NCI-H2081 treated with DMSO at 0.1 percent for 48 hours (cell line): ENCODE measurements at regions not wholly inside any gene's neighbourhood (a gene's known extent, or its start where the extent isn't known, plus 50 kb on each side); places are given as distances from the start of the nearest gene placed in this dataset.
"Not testable (repeated sequence)": the region's sequence is repeated elsewhere in the genome, so short reads cannot be mapped to it uniquely, and the experiment has no call there.

ENCODE experiments used
- DNase-seq: peaks from one replicate; lab custom pipeline; 2025; lab: John Stamatoyannopoulos, UW

GRCh38 chr16:65313936-65314626, 192.2 kb upstream of the CDH11 start:
- DNase-seq = no peak

- no peak for DNase-seq
Measured at GRCh38 chr16:65312795-65313194, 190.9 kb upstream of the CDH11 start.

GRCh38 chr16:65312071-65312470, 190.2 kb upstream of the CDH11 start:
- no peak for DNase-seq

DNA sequence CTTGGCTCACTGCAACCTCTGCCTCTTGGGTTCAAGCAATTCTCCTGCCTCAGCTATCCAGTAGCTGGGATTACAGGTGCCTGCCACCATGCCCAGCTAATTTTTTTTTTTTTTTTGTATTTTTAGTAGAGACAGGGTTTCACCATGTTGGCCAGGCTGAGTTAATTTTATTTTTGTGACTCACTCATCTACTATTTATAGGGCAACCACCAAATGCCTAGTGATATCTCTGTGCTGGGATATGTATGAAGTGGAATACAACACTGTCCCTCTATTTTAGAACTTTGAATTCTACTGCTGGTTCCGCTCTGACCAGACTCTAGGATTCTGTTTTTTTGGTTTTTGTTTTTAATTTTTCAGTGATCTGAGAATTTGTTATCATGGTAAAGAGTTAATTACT, 188.6 kb upstream of the CDH11 start:
- DNase-seq = not testable (repeated sequence)

- DNase-seq = no peak
Measured at GRCh38 chr16:65309354-65309753, 187.5 kb upstream of the CDH11 start.

DNA sequence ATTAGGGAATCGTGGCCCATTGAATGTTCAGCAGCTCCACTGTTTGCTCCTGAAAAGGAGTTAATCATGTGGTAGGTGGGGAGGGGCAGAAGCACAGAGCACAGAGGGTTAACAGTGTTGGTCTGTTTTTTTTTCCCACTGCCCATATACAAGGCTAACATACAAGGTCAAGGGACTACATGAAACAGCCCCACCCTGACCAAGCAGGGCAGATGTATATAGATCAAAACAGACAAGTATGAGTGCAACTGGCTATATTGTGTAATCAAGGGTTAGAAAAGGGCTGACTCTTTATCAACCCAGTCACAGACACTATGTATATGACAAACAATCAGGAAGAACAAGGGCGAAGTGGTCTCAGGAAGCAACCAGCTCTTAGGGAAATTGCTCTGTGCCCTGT, 186.6 kb upstream of the CDH11 start:
- DNase-seq = no peak

- DNase-seq = no peak
Measured at GRCh38 chr16:65307286-65307685, 185.4 kb upstream of the CDH11 start.

DNA sequence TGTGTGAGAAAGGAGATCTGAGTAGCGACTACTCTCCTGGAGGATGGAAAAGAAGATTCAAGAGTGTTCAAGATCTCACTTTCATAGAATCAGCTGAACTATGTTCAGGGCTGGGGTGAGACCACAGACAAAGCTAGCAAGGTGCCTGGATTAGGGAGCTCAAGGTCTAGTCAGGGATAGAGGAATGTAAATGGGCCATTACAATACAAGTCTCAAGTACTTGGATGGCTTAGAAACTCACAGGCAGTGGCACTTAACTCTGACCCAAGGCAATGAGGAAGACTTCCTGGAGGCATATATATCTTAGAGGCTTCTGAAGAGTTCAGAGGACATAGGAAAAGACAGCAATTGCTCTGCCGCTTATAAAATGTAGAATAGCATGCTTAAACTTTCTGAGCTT, 184.9 kb upstream of the CDH11 start:
- no peak for DNase-seq

DNA sequence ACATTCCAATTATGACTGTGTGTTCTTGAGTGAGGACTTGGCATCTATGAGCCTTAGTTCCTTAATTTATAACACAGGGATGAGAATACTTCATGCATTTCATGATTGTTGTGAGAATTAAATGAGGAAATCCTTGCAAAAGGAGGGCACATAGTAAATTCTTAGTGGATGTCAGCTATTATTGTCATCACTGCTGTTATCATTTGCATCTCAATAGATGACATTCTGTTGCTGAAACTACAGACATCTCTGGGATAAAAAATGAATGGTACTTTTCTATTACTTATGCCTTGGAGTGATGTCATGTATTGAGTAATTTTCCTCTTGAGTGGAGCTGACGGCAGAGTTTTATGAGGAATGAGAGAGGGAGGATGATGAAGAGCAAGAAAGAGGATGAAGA, 184.4 kb upstream of the CDH11 start:
- DNase-seq = no peak

DNA sequence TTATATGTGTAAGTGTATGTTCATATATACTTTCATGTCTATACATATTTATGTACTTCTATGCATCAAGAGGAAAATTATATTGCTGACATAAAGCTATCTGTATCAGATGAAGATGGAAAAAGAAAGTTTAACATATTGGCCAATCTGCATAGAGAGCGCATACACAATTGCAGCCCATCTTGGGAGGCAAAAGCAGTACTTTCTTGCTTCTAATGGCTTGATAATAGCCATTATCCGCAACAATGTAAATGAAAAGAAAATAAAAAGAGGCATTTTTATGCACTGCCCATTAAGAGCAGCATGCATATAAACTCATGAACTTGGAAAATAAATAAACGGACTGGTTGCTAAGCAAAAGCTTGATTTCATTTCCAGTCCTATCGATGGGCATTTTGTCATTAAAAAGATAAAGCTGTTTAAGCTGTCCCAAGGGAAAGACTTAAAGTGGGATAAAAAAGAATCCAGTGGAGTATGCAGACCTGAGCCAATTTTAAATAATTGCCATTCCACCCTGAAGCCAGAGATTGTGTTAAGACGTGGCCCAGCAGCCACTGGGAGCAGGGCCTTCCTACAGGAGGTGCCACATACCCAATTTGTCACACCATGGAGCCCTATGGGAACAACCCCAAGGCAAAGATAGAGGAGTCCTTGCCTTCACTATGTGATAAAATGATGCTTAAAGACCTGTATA, 183.6 kb upstream of the CDH11 start:
- no peak for DNase-seq

- no peak for DNase-seq
Measured at GRCh38 chr16:65301029-65301428, 179.2 kb upstream of the CDH11 start.

GRCh38 chr16:65297453-65297852, 175.6 kb upstream of the CDH11 start:
- no peak for DNase-seq

DNA sequence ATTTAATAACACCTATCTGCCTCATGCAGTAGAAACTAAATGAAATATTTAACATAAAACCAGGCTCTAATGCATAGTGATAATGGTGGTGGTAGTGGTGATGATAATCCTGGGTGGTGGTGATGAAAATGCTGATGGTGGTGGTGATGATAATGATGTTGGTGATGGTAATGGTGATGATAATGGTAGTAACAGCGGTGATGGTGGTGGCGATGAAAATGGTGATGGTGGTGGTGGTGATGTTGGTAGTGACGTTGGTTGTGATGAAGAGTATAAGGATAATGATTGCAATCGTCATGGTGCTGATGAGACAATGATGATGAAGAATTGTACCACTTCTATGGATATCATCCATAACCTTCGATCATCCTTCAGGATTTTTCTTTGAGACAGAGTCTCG, 173.7 kb upstream of the CDH11 start:
- no peak for DNase-seq

DNA sequence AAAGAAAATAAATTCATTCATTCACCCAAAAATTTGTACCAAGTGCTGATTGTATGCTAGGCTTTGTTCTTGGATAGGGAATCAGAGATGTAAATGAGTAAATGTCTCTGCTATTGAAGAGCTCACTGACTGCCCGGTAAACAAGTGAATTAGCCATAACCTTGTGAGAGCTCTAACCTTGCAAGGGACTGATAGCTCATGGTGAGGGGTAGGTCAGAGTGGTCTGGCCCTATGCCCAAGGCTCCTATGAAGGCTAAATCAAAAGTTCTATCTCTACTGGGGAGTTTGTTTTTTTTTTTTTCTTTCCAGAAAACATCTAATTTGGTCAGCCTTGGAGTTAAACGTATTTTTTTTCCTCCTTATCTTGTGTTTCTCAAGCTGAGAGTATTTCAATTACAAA, 172.8 kb upstream of the CDH11 start:
- no peak for DNase-seq

- DNase-seq = no peak
Measured at GRCh38 chr16:65294165-65294564, 172.3 kb upstream of the CDH11 start.

- DNase-seq = no peak
Measured at GRCh38 chr16:65289022-65289421, 167.2 kb upstream of the CDH11 start.

DNA sequence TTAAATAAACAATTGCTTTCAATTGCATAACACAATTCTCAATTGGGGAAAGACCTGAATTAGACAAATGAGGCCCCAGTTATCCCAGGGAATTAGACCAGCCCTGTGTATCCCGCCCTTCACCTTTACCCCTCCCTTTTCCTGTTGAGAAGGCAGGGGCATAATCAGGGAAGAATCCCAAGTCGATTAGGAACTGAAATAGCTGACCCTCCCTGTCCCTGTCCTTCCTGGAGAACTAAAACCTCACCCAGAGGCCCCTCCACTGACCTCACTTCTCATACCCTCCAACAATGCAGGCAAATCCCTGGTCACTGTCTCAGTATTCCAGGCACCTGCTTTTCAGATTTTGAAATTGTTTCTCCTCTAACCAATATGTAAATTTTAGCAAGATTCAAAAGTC, 165.4 kb upstream of the CDH11 start:
- DNase-seq = no peak

DNA sequence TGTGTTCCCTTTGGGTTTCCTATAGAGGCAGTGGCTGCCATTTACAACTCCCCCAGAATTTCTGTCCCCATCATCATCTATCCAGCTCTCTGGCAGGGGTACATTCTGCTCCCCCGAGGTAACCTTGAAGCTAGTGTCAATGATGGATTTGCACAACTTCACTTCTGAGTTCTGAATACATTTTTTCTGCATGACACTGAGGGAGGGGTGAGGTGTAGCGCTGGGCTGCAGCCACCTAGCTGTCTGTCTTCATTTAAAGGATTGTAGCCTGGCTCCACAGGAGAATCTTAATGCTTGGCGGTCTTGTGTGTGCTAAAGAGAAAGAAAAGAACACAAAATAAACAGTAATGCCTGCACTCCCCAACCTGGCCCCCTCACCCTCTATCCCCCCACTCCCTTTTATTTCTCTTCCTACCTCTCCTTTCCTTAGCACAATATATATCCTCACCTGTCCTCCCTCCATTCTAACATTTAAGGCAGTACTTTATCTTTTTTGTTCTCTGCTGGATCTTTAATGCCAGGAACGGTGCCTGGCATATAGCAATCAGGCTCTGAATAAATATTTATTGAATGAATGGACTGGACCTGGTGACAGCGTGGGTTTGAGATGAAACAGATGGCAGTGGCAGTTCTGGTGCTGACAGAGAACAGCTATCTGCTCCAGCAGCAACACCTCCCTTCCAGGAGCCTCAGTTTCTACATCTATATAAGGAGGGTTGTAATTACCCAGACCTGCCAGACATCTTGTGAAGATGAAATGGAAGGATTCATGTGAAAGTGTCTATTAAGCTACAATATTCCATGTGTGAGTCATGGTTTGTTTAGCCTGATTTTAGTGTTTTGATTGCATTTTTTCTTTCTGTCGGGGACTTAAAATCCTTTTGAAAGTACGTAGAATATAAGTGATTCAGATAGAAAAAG, 163.5 kb upstream of the CDH11 start:
- no peak for DNase-seq

DNA sequence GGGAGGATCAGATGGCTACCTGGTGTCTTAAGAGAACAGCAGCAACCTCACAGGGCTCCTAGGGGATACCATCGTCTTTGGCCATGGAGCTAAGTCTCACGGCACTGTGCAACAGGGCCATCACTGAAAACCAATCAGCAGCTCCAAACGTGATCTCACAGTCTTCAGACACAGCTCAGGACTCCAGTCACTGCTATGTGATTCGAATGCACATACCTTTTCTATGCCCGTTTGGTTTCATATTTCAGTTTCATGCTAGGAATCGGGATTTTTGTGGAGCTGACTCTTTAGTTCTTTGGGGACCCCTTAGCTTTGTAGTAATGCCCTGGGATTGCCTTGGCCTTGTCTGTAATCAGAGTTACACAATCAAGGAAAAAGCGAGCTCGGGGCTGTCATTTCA, 162.8 kb upstream of the CDH11 start:
- DNase-seq = no peak

DNA sequence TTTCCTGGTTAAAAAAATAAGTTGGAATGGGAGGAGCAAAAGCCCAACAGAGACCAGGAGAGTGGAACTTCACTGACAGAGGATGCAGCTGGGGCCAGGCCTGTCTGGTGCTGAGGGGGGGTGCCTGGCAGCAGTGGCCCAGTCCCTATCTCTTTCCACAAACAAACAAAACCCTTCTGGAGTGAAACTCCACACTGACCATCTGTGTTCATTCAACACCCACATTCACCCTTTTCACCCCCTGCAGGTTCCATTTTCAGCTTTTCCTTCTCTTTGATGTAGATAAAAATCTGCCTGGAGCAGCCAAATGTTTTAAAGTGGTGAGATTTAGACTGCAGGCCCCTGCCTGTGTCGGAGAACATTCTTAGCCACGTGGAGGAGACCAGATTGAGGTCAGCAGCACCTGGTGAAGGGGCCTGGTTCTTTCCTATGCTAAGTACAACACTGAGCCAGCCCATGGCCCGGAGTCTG, 161.4 kb upstream of the CDH11 start:
- no peak for DNase-seq

DNA sequence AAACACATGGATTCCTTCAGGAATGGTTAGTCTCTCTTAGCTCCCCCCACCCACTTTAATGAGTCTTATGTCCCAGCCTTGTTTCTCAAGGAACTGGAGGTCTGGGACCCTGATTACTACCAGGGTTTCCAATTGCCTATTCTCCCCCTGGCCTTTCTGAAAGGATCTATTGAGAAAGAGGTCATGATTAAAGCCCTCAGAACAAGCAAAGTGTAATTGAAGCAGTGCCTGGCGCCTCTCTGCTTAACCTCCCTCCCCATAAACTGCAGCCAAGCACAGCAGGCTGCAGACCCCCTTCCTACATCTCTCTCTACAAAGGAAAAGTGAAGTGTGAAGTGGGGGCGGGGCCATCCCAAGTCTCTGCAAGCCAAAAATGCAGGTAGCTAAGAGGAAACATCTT, 159.7 kb upstream of the CDH11 start:
- no peak for DNase-seq

DNA sequence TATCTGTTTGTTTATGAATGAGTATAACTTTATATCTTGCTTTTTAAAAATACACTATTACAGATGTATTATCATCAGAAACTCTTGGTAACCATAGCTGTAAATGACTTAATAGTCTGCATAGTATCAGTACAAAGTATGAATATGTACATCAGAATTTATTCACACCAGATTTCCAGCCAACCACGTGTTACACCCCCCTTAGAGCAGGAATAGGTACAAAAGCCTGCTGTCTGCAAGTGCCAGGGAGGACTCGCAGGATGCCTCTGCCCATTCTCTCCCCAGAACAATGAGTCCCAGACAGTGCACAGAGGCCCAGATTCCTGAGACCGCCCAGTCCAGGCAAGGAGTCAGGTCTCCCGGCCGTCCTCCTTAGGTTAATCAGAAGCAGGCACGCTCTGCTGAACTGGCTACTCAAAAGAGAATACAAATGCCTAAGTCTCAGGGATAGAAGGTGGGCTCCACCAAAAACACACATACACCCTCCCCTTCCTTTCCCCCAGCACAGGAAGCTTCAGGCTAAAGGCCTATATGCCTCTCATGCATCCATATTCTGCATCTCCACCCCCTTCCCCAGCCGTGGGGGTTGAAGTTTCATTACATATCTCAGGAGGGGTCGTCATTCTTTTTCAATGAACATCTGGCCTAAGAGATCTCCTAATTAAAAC, 159.1 kb upstream of the CDH11 start:
- no peak for DNase-seq
